ENCODE measurements at regions not wholly inside any gene's neighbourhood (a gene's known extent, or its start where the extent isn't known, plus 50 kb on each side); places are given as distances from the start of the nearest gene placed in this dataset.

GRCh38 chr4:114472269-114473032, 126.2 kb upstream of the UGT8 start:
- TF ChIP-seq TAF1 (IDR thresholded peaks at IDR 0.05; ENCODE audit: borderline replicate concordance, low read depth, low read length) (no peak), POLR2A (IDR thresholded peaks at IDR 0.05; ENCODE audit: low read depth, low read length) (no peak), POLR2AphosphoS5 (IDR thresholded peaks at IDR 0.05; ENCODE audit: low read depth, low read length) (no peak)
